ENCODE measurements at regions not wholly inside any gene's neighbourhood (a gene's known extent, or its start where the extent isn't known, plus 50 kb on each side); places are given as distances from the start of the nearest gene placed in this dataset.

DNA sequence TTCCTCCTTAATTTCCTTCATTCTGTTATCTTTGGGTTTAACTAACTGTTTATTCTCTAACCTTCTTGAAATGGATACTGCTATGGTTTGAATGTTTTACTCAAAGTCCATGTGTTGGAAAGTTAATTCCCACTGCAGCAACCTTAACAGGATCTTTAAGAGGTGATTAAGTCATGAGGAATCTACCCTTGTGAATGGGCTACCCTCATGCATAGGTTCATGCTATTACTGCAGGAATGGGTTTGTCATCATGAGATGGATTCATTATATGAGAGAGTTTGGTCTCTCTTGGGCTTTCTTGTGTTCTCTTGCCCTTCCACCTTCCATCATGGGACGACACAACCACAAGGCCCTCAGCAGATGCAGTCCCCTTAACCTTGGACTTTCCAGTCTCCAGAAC is 516.9 kb downstream of the ADGRL2 start:
- intact Hi-C loops (cut with DNase I) = no loop called here
- DNase-seq = no peak

GRCh38 chr1:82299656-82300055 is 498.9 kb downstream of the ADGRL2 start:
- intact Hi-C loops (cut with DNase I) = no loop called here
- DNase-seq = no peak

- no peak for DNase-seq
- intact Hi-C loops (cut with DNase I) = no loop called here
Observed at GRCh38 chr1:82299056-82299455, 498.3 kb downstream of the ADGRL2 start.

DNA sequence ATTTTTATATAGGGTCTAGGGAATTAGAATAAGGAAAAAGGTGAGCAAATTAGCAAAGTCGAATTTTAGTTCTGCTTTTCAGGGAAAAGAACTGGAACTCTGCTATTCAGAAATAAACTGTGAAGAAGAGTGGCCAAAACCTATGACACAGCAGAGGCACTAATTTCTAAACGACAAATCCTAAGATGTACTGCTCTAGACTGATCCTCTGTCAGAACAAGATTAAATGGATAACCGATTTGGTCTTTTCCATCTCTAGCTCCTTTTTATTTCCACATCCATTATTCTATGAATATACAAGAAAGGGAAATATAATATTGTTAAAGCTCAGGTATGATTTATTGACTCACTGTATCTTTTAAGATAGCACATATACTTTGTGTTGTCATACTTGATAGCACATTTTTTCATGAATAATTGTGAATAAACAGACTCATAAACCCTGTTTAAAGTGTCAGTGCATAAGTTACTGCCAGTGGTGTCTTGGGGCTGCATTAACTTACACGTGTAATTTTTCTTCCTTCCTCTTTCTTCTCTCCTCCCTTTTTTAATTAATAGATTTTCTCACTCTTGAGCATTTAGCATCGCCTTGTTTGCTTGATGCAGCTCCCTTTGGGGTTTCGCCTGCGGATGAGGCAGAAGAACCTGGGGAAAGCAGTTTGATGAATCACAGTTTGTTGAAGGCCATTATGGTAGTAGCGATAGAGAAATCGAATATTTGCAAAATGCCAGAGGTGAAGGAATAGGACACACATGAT is 496.6 kb downstream of the ADGRL2 start:
- DNase-seq = no peak
- intact Hi-C loops (cut with DNase I) = no loop called here

GRCh38 chr1:82287556-82287955 is 486.8 kb downstream of the ADGRL2 start:
- DNase-seq = no peak
- intact Hi-C loops (cut with DNase I) = no loop called here

DNA sequence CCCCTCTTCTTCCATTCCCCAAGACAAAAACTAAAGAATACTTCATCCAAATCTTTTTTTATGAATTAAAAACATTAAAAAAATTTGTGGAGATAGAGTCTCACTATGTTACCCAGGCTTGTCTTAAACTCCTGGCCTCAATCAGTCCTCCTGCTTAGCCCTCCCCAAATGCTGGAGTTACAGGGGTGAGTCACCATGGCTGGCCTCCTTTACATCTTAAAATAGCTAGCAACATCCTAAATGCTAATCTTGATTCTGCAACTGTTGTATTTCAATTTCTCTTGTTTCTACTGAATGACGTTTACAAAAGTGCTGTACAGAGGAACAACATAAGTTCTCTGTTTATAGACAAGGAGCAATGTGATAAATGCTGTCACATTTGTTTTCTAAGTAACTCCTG is 483.5 kb downstream of the ADGRL2 start:
- intact Hi-C loops (cut with DNase I) = no loop called here
- DNase-seq = no peak

- intact Hi-C loops (cut with DNase I) = no loop called here
- DNase-seq = no peak
Observed at GRCh38 chr1:82279241-82279640, 478.5 kb downstream of the ADGRL2 start.

- DNase-seq = peak in 7 of 10 donors; percentile 19 to 90 (median 64)
- intact Hi-C loops (cut with DNase I) = no loop called here
Observed at GRCh38 chr1:82273816-82274215, 473.1 kb downstream of the ADGRL2 start.

GRCh38 chr1:82269431-82269830 is 468.7 kb downstream of the ADGRL2 start:
- no peak for DNase-seq
- intact Hi-C loops (cut with DNase I) = no loop called here

- no peak for DNase-seq
- intact Hi-C loops (cut with DNase I) = no loop called here
Observed at GRCh38 chr1:82268826-82269225, 468.1 kb downstream of the ADGRL2 start.

DNA sequence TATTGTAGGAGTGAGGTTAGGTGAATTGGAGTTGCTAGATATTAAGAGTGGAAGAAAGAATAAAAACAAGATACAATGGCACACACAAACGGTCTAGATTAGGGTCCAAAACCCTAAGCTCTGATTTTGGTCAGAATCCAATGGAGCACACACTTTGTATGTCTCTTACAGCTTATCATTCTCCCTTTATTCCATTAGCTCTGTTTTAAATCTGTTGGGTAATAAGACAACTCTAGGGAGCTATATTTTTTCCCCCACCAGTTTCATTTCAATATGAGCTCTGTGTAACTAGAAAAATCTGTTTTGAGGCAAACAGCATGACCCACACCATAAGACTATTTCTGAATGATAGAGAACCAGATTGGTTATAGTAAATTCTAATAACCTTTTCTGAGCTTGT is 465.6 kb downstream of the ADGRL2 start:
- intact Hi-C loops (cut with DNase I) = no loop called here
- no peak for DNase-seq

DNA sequence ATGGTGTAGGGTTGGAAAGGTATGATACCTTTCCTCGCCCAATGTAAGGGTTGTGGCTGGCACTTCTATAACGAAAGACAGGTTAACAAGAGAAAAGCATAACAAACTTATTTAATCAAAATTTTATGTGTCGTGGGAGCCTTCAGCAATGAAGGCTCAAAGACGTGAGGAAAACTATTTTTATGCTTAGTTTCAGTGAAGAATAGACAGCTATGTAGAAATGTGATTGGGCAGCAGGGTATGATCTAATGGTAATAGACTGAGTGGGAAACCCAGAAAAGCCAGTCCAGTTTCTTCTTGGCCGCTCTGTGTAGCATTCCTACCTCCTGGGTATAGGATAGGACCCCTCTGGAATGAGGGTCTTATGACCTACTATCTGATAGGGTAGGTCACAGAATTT is 464.7 kb downstream of the ADGRL2 start:
- DNase-seq = no peak
- intact Hi-C loops (cut with DNase I) = no loop called here

DNA sequence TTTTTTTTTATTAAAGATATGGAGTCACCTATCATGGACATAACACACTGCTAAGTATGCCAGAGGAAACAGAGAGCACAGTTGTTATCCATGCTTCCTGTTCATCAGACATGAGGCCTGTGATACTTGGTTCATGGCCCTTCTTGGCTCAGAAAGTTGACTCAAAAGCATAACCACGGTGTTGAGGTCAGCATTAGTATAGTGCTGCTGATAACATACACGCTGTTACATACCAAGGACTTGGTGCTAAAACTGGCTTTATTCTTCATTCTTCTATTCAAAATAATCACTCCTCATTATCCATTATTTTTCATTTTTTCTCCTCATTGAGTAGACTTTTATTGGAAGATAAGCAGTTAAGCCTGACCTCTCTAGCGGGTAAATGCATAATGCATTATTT is 464.1 kb downstream of the ADGRL2 start:
- DNase-seq = no peak
- intact Hi-C loops (cut with DNase I) = no loop called here

GRCh38 chr1:82263396-82263795 is 462.7 kb downstream of the ADGRL2 start:
- intact Hi-C loops (cut with DNase I) = no loop called here

GRCh38 chr1:82260666-82261065 is 459.9 kb downstream of the ADGRL2 start:
- DNase-seq = no peak
- intact Hi-C loops (cut with DNase I) = no loop called here

More at GRCh38 chr1:82263396-82263795, 462.7 kb downstream of the ADGRL2 start:
- no peak for DNase-seq

DNA sequence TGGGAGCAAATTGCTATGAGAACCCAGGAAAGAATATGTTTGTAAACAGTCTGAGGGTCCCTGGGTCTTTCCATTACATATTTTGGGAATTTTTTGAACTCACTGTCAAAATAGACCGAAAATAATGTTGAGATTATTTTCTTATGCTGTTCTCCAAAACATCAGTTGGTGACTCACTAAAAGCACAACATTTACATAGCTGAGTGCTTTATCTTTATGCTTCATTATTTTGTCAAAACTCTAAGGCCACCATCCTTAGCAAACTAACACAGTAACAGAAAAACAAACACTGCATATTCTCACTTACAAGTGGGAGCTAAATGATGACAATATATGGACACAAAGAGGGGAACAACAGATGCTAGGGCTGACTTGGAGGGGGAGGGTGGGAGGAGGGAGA is 459.3 kb downstream of the ADGRL2 start:
- intact Hi-C loops (cut with DNase I) = no loop called here

DNA sequence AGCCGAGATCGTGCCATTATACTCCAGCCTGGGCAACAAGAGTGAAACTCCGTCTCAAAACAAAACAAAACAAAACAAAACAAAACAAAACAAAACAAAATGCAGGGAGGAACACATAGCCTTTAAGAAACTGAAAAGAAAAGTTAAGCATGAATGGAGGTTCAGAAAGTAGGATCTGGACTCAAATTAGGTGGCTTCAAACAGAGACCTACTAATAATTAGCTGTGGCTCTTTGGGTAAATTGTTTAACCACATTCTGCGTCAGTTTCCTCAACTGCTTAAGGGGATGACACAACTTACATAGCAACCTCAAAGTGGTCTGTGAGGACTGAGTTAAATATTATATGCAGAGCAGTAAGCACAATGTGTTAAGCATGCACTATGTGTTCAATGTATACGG is 458.2 kb downstream of the ADGRL2 start:
- no peak for DNase-seq
- intact Hi-C loops (cut with DNase I) = no loop called here

More for the DNA sequence above, 459.3 kb downstream of the ADGRL2 start:
- DNase-seq = no peak

DNA sequence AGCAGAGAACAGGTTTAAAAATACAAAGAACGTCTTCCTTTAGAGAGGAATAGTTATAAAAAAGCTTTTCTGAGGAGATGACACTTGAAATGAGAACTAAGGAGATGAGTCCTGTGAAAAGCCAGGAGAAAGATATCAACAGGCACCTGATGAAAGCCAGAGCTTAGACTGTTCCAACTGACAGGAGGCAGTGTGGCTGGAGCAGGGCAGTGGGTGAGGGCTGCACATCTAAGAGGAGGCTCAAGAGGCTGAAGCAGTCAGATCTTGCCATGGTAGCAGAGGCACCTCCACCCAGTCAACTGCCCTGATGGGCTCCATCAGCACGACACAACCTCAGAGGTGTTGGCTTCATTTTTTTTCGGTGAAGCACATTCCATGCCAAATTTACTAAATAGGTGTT is 445.3 kb downstream of the ADGRL2 start:
- intact Hi-C loops (cut with DNase I) = no loop called here

DNA sequence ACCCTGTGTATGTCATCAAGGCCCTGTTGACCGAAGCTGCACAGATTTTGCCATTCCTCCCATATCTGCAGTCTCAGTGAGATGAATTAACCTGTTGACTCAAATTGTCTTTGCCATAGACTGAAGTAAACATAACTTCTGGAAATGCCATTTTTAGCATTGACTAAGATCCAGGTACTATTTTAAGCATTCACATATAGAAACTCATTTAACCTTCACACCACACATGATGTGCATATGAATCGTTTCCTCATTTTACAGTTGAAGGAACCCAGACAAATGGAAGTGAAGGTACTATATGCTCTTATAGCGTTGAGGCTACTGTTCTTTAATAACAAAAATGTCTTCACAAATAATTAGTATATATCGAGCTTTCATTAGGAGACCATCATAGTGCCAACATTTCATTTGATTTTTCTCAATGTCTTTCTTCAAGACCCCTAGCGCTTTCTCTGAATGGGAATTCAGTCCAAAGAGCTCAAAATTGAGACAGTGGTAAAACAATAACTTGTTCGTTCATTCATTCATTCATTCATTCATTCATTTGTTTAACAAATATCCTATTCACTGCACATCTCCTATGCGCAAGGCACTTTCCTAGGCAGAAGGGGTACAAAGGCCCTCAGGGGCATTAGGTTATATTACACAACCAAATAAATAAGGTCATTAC is 444.7 kb downstream of the ADGRL2 start:
- no peak for DNase-seq
- intact Hi-C loops (cut with DNase I) = no loop called here

More for the DNA sequence above, 445.3 kb downstream of the ADGRL2 start:
- DNase-seq = no peak

GRCh38 chr1:82240571-82240970 is 439.8 kb downstream of the ADGRL2 start:
- no peak for DNase-seq
- intact Hi-C loops (cut with DNase I) = no loop called here

DNA sequence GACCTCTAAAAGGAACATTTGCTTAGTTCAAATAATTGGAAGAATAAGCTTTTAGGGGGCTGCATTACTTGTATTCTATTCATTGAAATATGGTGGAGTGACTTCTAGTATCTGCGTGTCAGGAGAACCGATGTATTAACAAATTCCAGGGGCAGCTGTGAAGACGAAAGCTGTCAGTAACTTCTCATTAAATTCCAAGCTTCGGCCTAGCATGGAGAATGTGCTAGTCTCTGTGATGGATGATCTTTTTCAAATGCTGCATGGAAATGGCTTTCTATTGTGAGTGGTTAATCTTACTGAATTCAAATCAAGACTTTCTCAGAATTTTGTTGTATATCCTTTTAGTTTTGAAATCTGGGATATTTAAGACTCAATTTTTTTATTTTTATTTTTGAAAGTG is 429.9 kb downstream of the ADGRL2 start:
- intact Hi-C loops (cut with DNase I) = no loop called here
- DNase-seq = no peak

Data from posterior cingulate gyrus (tissue), 11 donors.